ENCODE measurements at regions not wholly inside any gene's neighbourhood (a gene's known extent, or its start where the extent isn't known, plus 50 kb on each side); places are given as distances from the start of the nearest gene placed in this dataset.

DNA sequence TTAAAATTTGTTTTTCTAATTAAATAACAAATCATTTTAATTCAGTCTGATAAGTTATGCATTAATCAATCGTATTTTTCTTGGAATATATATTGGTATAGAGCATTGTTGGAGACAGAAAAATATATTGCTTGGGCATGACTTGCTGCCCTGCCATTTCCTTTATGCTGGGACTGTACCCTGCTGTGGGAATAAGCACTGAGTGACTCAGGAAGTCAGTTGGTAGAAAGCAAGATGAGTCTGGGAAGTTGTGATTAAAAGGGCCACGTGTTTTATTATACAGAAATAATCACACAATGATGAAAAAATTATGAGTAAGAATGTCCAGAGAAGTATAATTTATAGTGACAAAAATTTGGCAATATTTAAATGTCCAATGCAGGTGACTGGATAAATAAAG, 139.5 kb downstream of the KIF18A start:
- no peak for DNase-seq
- no peaks in the 10 kb centered on the region for H3K4me1 ChIP-seq
- H3K9me3 ChIP-seq, result no peaks in the 10 kb centered on the region
- no peak overlapping the region for H3K27ac ChIP-seq
- TF ChIP-seq, protein P1, sequence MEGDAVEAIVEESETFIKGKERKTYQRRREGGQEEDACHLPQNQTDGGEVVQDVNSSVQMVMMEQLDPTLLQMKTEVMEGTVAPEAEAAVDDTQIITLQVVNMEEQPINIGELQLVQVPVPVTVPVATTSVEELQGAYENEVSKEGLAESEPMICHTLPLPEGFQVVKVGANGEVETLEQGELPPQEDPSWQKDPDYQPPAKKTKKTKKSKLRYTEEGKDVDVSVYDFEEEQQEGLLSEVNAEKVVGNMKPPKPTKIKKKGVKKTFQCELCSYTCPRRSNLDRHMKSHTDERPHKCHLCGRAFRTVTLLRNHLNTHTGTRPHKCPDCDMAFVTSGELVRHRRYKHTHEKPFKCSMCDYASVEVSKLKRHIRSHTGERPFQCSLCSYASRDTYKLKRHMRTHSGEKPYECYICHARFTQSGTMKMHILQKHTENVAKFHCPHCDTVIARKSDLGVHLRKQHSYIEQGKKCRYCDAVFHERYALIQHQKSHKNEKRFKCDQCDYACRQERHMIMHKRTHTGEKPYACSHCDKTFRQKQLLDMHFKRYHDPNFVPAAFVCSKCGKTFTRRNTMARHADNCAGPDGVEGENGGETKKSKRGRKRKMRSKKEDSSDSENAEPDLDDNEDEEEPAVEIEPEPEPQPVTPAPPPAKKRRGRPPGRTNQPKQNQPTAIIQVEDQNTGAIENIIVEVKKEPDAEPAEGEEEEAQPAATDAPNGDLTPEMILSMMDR (IDR thresholded peaks at IDR 0.05), result no peak
- TF ChIP-seq POLR2A (IDR thresholded peaks at IDR 0.05), result no peak
- no peaks in the 10 kb centered on the region for H3K36me3 ChIP-seq
- H3K4me3 ChIP-seq, result no peak overlapping the region
- H3K27me3 ChIP-seq, result no peaks in the 10 kb centered on the region

GRCh38 chr11:27965559-27965958, 142.4 kb downstream of the KIF18A start:
- no peaks in the 10 kb centered on the region for H3K9me3 ChIP-seq
- H3K27ac ChIP-seq, result no peak overlapping the region
- no peaks in the 10 kb centered on the region for H3K4me1 ChIP-seq
- TF ChIP-seq POLR2A (IDR thresholded peaks at IDR 0.05), result no peak
- TF ChIP-seq, protein P1 (IDR thresholded peaks at IDR 0.05), result no peak
- H3K27me3 ChIP-seq, result no peaks in the 10 kb centered on the region
- no peaks in the 10 kb centered on the region for H3K36me3 ChIP-seq
- no peak for DNase-seq
- no peak overlapping the region for H3K4me3 ChIP-seq

GRCh38 chr11:27963370-27963769, 144.6 kb downstream of the KIF18A start:
- Histone ChIP-seq H3K4me3 (no peak overlapping the region), H3K36me3 (no peaks in the 10 kb centered on the region), H3K4me1 (no peaks in the 10 kb centered on the region), H3K27me3 (no peaks in the 10 kb centered on the region), H3K9me3 (no peaks in the 10 kb centered on the region), H3K27ac (no peak overlapping the region)
- no peak for DNase-seq
- TF ChIP-seq, protein P1 (IDR thresholded peaks at IDR 0.05), result no peak

- Histone ChIP-seq H3K9me3 (no peaks in the 10 kb centered on the region), H3K27me3 (no peaks in the 10 kb centered on the region), H3K27ac (no peak overlapping the region), H3K4me1 (no peaks in the 10 kb centered on the region), H3K4me3 (no peak overlapping the region), H3K36me3 (no peaks in the 10 kb centered on the region)
- no peak for TF ChIP-seq POLR2A (IDR thresholded peaks at IDR 0.05)
- TF ChIP-seq, protein P1 (IDR thresholded peaks at IDR 0.05), result no peak
- DNase-seq, result no peak
These were observed 157.8 kb downstream of the KIF18A start for GRCh38 chr11:27949951-27950738.

- no peak overlapping the region for H3K4me3 ChIP-seq
- no peaks in the 10 kb centered on the region for H3K9me3 ChIP-seq
- H3K27ac ChIP-seq, result no peak overlapping the region
- DNase-seq, result no peak
- no peaks in the 10 kb centered on the region for H3K4me1 ChIP-seq
- H3K27me3 ChIP-seq, result no peaks in the 10 kb centered on the region
- no peak for TF ChIP-seq POLR2A (IDR thresholded peaks at IDR 0.05)
- TF ChIP-seq, protein P1 (IDR thresholded peaks at IDR 0.05), result no peak
- H3K36me3 ChIP-seq, result no peaks in the 10 kb centered on the region
These were observed 162.6 kb downstream of the KIF18A start for GRCh38 chr11:27945348-27945747.

Measured in Peyer's patch (tissue), 4 donors.